HG03060 (cell line): ENCODE measurements at regions not wholly inside any gene's neighbourhood (a gene's known extent, or its start where the extent isn't known, plus 50 kb on each side); places are given as distances from the start of the nearest gene placed in this dataset.

Experiments
- ATAC-seq: cut with Tn5 transposase; IDR thresholded peaks from one replicate; pipeline ENCODE4 v1.9.1; 2021; ENCODE audit warnings: low read depth, moderate number of reproducible peaks; ENCODE audit not compliant: unreplicated experiment

- ATAC-seq, result no peak
Measured at GRCh38 chr9:1200847-1201251, 150.7 kb downstream of the DMRT2 start.

GRCh38 chr9:1201262-1201661 lies 151.1 kb downstream of the DMRT2 start:
- ATAC-seq, result no peak

GRCh38 chr9:1201901-1202300 lies 151.7 kb downstream of the DMRT2 start:
- no peak for ATAC-seq

DNA sequence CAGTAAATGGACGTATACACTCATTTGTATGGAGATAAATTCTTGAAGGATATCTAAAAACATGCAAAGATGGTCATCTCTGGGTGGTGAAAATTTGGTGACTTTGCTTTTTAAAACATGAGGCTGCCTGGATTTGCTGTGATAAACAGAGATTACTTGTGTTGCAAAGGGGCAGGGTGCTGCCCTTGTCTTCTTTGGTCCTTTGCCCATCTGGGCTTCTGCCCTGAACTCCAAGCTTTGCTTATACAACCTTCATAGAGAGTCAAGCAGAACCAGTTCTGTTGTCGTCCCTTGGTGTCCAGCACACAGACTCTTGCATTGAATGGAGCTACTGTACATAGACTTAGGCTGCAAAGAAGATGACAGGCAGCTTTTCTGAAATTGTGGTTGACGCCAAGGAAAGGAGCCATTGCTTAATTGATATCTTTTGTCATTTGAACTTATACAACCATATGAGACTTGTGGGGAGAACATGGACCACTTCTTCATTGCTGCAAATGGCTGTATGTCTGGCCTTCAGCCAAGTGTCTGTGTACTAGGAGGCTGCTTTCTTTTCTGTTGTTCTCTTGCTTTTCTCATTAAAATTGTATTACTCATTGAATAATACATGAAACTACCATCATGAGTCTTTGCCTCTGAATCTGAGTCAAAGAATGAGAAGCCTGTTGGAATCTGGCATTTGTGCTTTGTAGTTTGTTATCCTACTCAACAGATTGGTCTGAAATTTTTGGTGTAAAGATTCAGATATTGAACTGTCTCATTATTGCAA lies 152.5 kb downstream of the DMRT2 start:
- no peak for ATAC-seq

DNA sequence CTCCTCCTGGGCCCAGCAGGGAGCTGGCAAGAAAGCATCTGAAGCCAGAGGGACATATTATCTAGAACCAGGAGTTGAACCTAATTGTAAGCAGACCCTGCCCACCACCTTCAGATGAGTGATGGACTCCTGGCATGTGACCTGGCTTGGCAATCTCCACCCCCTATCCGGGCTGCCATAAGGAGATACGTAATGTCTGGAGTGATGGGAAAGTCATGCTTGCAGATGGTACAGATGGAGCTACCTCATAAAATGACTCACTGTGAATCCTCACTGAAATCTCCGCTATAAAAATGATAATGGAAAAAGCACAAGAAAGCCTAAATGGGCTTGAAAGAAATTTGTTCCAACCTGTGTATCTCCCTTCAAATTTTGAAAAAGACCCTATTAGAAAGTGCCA lies 157.5 kb downstream of the DMRT2 start:
- no peak for ATAC-seq

GRCh38 chr9:1208157-1208556 lies 158.0 kb downstream of the DMRT2 start:
- ATAC-seq, result no peak

GRCh38 chr9:1210954-1211353 lies 160.8 kb downstream of the DMRT2 start:
- no peak for ATAC-seq

DNA sequence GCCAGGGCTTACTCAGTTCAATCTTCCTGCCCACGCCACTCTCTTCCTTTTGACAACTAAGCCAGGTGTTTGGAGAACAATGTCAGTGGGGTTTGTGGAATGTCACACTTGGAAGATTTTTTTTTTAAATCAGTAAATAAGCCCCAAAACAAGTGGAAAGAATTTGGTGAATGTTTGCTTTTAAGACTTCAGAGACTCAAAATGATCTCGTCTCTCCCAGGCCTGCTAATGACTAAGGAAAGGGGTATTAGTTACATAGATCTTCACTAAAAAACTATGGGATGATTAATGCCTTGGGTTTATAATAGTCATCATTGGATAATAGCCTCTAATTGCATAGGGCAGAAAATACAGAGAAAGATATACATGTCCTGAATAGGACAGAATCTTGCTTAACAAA lies 166.4 kb downstream of the DMRT2 start:
- no peak for ATAC-seq

DNA sequence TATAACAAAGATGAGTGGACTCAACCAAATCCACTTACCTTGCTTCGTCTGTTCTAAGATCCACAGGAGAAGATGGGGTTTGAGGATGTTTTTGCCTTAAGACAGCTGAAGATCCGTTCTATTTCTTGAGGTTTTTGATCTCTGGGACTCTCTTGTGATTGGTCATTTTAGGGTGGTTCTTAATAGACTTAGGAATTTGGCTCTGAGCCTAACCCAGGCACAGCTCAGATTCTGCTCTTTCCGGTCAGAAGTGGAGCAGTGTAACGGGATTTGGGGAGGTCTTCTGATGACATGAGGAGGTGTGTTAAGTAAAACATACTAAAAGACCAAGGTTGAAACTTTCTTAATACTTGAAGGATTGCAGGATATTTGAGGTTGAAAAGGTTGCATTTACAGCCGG lies 166.9 kb downstream of the DMRT2 start:
- ATAC-seq, result no peak

DNA sequence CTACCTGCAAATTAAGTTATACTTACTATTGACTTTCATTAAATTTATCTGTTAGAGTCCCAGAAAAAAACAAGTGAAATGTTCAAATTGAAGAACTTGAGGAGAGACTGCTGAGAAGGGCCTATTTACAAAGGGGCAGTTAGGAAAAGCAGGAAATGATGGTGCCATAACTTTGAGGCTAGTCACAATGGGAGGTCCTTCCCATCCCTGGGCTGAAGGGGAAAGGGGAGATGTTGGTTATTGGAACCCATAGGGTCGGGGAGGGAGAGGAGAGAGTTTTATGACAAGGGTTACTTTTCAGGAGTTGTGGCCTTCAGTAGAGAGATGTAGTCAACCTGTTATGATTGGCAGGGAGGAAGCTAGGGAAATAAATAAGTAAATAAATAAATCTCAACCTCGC lies 169.1 kb downstream of the DMRT2 start:
- no peak for ATAC-seq

- no peak for ATAC-seq
Measured at GRCh38 chr9:1221298-1221697, 171.1 kb downstream of the DMRT2 start.

DNA sequence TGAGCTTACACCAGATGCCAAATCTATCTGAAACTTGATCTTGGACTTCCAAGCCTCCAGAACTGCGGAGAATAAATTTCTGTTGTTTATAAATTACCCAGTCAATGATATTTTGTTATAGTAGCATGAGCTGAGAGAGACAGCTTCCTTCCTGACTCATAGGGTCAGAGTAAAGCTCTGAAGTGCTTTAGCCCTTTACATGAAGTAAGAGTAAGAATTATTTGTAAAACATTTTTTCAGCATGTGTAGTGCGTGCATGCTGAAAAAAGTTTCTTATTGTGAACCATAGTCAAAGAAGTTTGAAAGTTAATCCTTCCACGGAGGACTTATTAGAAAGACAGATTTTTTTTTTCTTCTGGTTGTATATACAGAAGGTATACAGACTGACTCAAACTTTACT lies 172.4 kb downstream of the DMRT2 start:
- ATAC-seq, result no peak

GRCh38 chr9:1231998-1232919 lies 182.1 kb downstream of the DMRT2 start:
- no peak for ATAC-seq

- no peak for ATAC-seq
Measured at GRCh38 chr9:1233568-1233967, 183.4 kb downstream of the DMRT2 start.

DNA sequence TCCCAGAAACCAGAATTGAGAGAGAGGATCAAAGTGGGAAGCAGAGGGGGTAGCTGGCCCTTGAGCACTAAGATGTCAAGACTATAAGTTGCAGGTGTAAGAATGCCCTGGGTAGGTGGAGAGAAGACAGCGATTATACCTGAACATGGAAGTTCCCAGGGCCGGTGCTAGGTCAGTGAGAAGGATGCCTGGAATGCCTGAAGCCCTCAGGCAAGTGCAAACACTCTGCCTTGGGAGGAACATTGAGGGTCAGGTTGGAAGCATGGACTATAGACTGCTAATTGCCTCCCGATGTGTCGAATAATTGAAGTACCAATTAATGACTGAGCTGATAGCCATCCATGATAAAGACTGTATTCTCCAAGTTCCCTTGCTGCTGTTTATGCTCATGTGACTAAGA lies 185.5 kb downstream of the DMRT2 start:
- no peak for ATAC-seq

DNA sequence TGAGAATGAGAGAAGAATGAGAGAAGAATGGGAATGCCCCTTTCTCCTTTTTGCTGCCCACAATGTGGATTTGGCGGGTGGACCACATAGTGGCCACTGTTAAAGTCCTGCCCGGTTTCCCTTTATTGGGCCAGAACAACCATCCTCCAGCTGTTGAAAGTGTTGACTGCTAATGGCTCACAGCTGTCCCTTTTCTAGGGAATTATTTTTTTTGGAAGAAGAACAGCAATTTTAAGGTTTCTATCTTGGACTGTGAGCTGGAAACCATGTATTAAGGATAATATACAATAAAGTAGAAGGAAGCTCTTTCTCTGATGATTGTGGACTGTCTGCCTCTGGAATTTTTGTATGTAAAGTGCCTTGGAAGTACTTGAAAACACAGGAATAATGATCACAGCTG lies 185.9 kb downstream of the DMRT2 start:
- ATAC-seq, result no peak

- no peak for ATAC-seq
Measured at GRCh38 chr9:1238407-1238806, 188.2 kb downstream of the DMRT2 start.

GRCh38 chr9:1248743-1249142 lies 198.6 kb downstream of the DMRT2 start:
- no peak for ATAC-seq

- ATAC-seq, result no peak
Measured at GRCh38 chr9:1253064-1253979, 203.2 kb downstream of the DMRT2 start.

DNA sequence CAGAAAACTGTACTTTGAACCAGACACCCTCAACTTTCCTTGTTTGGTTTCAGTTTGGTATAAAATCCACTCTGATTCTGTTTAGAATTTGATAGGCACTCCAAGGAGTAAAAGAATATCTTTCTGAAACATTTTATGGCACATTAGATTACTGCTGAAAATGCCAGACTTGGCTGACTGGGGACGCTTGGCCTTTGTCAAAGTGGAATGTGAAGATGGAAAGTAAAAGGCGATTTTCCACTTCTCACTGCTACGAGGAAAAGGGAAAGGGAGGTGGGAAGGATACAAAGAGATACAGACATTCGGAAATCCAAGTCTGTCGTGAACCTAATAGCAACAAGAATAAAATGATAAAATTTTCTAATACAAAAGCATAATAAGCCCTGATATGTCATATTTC lies 203.9 kb downstream of the DMRT2 start:
- ATAC-seq, result no peak

GRCh38 chr9:1256178-1256577 lies 206.0 kb downstream of the DMRT2 start:
- ATAC-seq, result no peak
